HCT116 (cell line): ENCODE measurements at regions not wholly inside any gene's neighbourhood (a gene's known extent, or its start where the extent isn't known, plus 50 kb on each side); places are given as distances from the start of the nearest gene placed in this dataset.

Experiments
- ATAC-seq: fragments of 200-7000 bp; cut with Tn5 transposase; 2 replicates; pipeline ENCODE4 v1.9.1; 2020; ENCODE audit warnings: mild to moderate bottlenecking, moderate library complexity
- BruUV-seq: library from RNA; stranded (reverse); fragments of 400-500 nt; replicated peaks from 2 replicates; lab custom pipeline; 2021; lab: Mats Ljungman, UMichigan
- CTCF ChIA-PET: fragments of 300-600 bp; sonication (Branson Sonifier 250); formaldehyde crosslinking; loops from one replicate; lab custom pipeline; 2021; ENCODE audit warnings: antibody characterized with exemption; lab: Charles Lee
- POLR2A ChIA-PET: fragments of 300-600, 350-600 bp; sonication (Branson Sonifier 250); formaldehyde crosslinking; loops from one replicate; lab custom pipeline; 2021; ENCODE audit warnings: antibody characterized with exemption; lab: Charles Lee
- RAD21 ChIA-PET, 2 experiments: fragments of 300-600 bp; sonication (Branson Sonifier 250); formaldehyde crosslinking; loops; one replicate each; lab custom pipeline; 2023; ENCODE audit warnings: low total read pairs in 2 of 2; ENCODE audit not compliant: uncharacterized antibody in 2 of 2, unreplicated experiment in 2 of 2, low non-redundant PET in 1 of 2; lab: Charles Lee
- DNase-seq: peaks from one replicate; pipeline ENCODE4 v3.0.0-alpha.2; 2010; ENCODE audit warnings: low read depth, low spot score
- H2AFZ ChIP-seq: fragments of 200-600 bp; shearing (Covaris generic), sonication (generic); 2 replicates; pipeline ENCODE4 v1.6.1; 2017; ENCODE audit warnings: low read depth, mixed run types, mixed read lengths, antibody characterized with exemption, low read length; ENCODE audit not compliant: poor library complexity, severe bottlenecking
- H3K27ac ChIP-seq: 2 replicates; pipeline ENCODE4 v1.5.1; 2012; ENCODE audit warnings: low read depth, low read length
- H3K27me3 ChIP-seq: fragments of 200-600 bp; sonication (generic); 2 replicates; pipeline ENCODE4 v1.6.1; 2016; ENCODE audit warnings: mixed run types, low read length, mixed read lengths; ENCODE audit not compliant: insufficient read depth
- H3K36me3 ChIP-seq, 2 experiments: fragments of 200-500 bp in 1 of 2; fragments of 200-600 bp in 1 of 2; sonication (Bioruptor generic) in 1 of 2; sonication (generic) in 1 of 2; 2 replicates each; pipeline versions ENCODE4 v1.5.1 to v1.6.1; 2014 to 2016; ENCODE audit warnings: low read length in 2 of 2, inconsistent platforms in 1 of 2, mixed read lengths in 1 of 2, mixed run types in 1 of 2; ENCODE audit not compliant: insufficient read depth in 2 of 2, control insufficient read depth in 1 of 2
- H3K4me1 ChIP-seq, 2 experiments: fragments of 200-600 bp in 1 of 2; sonication (generic) in 1 of 2; 2 replicates each; pipeline versions ENCODE4 v1.5.1 to v1.6.1; 2012 to 2017; ENCODE audit warnings: low read length in 2 of 2, inconsistent platforms in 1 of 2, mild to moderate bottlenecking in 1 of 2, mixed read lengths in 1 of 2, mixed run types in 1 of 2, moderate library complexity in 1 of 2; ENCODE audit not compliant: insufficient read depth in 2 of 2, control insufficient read depth in 1 of 2
- H3K4me2 ChIP-seq: fragments of 200-600 bp; sonication (generic); 2 replicates; pipeline ENCODE4 v1.6.1; 2017; ENCODE audit warnings: mixed run types, low read length, mixed read lengths
- H3K4me3 ChIP-seq, 2 experiments: fragments of 200-600 bp in 1 of 2; sonication (generic) in 1 of 2; replicated peaks in 1 of 2; 2 replicates each; pipeline ENCODE4 v1.5.1; 2011 to 2016; ENCODE audit warnings: low read length in 2 of 2, control low read depth in 1 of 2, low read depth in 1 of 2, mild to moderate bottlenecking in 1 of 2, mixed read lengths in 1 of 2, mixed run types in 1 of 2
- H3K79me2 ChIP-seq: fragments of 200-600 bp; sonication (generic); 2 replicates; pipeline ENCODE4 v1.6.1; 2017; ENCODE audit warnings: mild to moderate bottlenecking, mixed run types, low read length, moderate library complexity, mixed read lengths; ENCODE audit not compliant: insufficient read depth
- H3K9ac ChIP-seq: fragments of 200-600 bp; sonication (generic); 2 replicates; pipeline ENCODE4 v1.6.1; 2016; ENCODE audit warnings: low read length, mixed read lengths
- H3K9me2 ChIP-seq: fragments of 200-600 bp; sonication (generic), shearing (Covaris generic); 2 replicates; pipeline ENCODE4 v1.6.1; 2017; ENCODE audit warnings: mixed run types, mild to moderate bottlenecking, moderate library complexity; ENCODE audit not compliant: insufficient read depth
- H3K9me3 ChIP-seq, 2 experiments: fragments of 200-500 bp in 1 of 2; fragments of 200-600 bp in 1 of 2; sonication (Bioruptor generic) in 1 of 2; sonication (generic) in 1 of 2; 2 replicates each; pipeline ENCODE4 v1.6.1; 2014 to 2017; ENCODE audit warnings: low read length in 2 of 2, mixed read lengths in 2 of 2, inconsistent platforms in 1 of 2, low read depth in 1 of 2, mild to moderate bottlenecking in 1 of 2, mixed run types in 1 of 2, moderate library complexity in 1 of 2; ENCODE audit not compliant: control insufficient read depth in 1 of 2, insufficient read depth in 1 of 2
- H4K20me1 ChIP-seq: fragments of 200-600 bp; sonication (generic), shearing (Covaris generic); 2 replicates; pipeline ENCODE4 v1.6.1; 2017; ENCODE audit warnings: mixed run types, mild to moderate bottlenecking, moderate library complexity; ENCODE audit not compliant: insufficient read depth
- CBX3 ChIP-seq: IDR thresholded peaks from 2 replicates; pipeline ENCODE4 v1.6.1; 2012; ENCODE audit warnings: low read depth
- CEBPB ChIP-seq: IDR thresholded peaks from 2 replicates; pipeline ENCODE4 v1.6.1; 2012; ENCODE audit warnings: low read depth
- EGR1 ChIP-seq: IDR thresholded peaks from 2 replicates; pipeline ENCODE4 v1.6.1; 2012; ENCODE audit warnings: low read depth
- ELF1 ChIP-seq: IDR thresholded peaks from 2 replicates; pipeline ENCODE4 v1.6.1; 2012; ENCODE audit warnings: low read depth, borderline replicate concordance
- EZH2 ChIP-seq: fragments of 200-600 bp; sonication (generic); IDR thresholded peaks from 2 replicates; pipeline ENCODE4 v1.6.1; 2017; ENCODE audit warnings: antibody characterized with exemption, mixed run types
- EZH2phosphoT487 ChIP-seq: fragments of 200-600 bp; IDR thresholded peaks from 2 replicates; pipeline ENCODE4 v1.6.1; 2018; ENCODE audit warnings: antibody characterized with exemption, borderline replicate concordance
- JUND ChIP-seq: IDR thresholded peaks from 2 replicates; pipeline ENCODE4 v1.6.1; 2012
- POLR2A ChIP-seq: IDR thresholded peaks from 2 replicates; pipeline ENCODE4 v1.7.0; 2011; ENCODE audit warnings: borderline replicate concordance; ENCODE audit not compliant: insufficient read depth, insufficient read length; ENCODE audit errors: extremely low read depth
- POLR2AphosphoS5 ChIP-seq: IDR thresholded peaks from 2 replicates; pipeline ENCODE4 v1.6.1; 2011; ENCODE audit warnings: mild to moderate bottlenecking, low read depth, low read length, moderate library complexity
- RAD21 ChIP-seq: IDR thresholded peaks from 2 replicates; pipeline ENCODE4 v1.6.1; 2012; ENCODE audit warnings: low read depth, mild to moderate bottlenecking
- SP1 ChIP-seq: IDR thresholded peaks from 2 replicates; pipeline ENCODE4 v1.6.1; 2012; ENCODE audit warnings: low read depth
- SRF ChIP-seq: IDR thresholded peaks from 2 replicates; pipeline ENCODE4 v1.6.1; 2012; ENCODE audit warnings: low read depth
- TCF7L2 ChIP-seq: IDR thresholded peaks from 2 replicates; pipeline ENCODE4 v1.7.0; 2011; ENCODE audit warnings: borderline replicate concordance, inconsistent platforms; ENCODE audit not compliant: insufficient read depth, insufficient read length; ENCODE audit errors: extremely low read depth
- YY1 ChIP-seq: IDR thresholded peaks from 2 replicates; pipeline ENCODE4 v1.6.1; 2011; ENCODE audit warnings: low read length, low read depth, moderate library complexity, mild to moderate bottlenecking; ENCODE audit not compliant: insufficient replicate concordance; ENCODE audit errors: extremely low read depth
- ZFX ChIP-seq: fragments of 450-650 bp; IDR thresholded peaks from 2 replicates; pipeline ENCODE4 v1.6.1; 2017
- ZNF274 ChIP-seq: fragments of 200-500 bp; sonication (Bioruptor generic); IDR thresholded peaks from 2 replicates; pipeline ENCODE4 v1.6.1; 2014; ENCODE audit warnings: mild to moderate bottlenecking, low read depth, low read length, inconsistent platforms
- intact Hi-C: fragments of 100-400 bp; cut with micrococcal nuclease; formaldehyde crosslinking; loops from 2 replicates; pipeline ENCODE4 v1.10.0; 2022
- TF ChIP-seq, protein P1 (sequence below): IDR thresholded peaks from 2 replicates; pipeline ENCODE4 v1.6.1; 2011; ENCODE audit warnings: mild to moderate bottlenecking, low read length, moderate library complexity; ENCODE audit not compliant: insufficient replicate concordance; ENCODE audit errors: extremely low read depth
- TF ChIP-seq, protein P2 (sequence below), 3 experiments: fragments of 200-600 bp in 1 of 3; sonication (generic) in 1 of 3; IDR thresholded peaks in 2 of 3; conservative IDR thresholded peaks in 1 of 3; 2 replicates each; pipeline ENCODE4 v1.5.1; 2012 to 2017; ENCODE audit warnings: low read depth in 2 of 3, low read length in 2 of 3, antibody characterized with exemption in 1 of 3, borderline replicate concordance in 1 of 3, control low read depth in 1 of 3, mild to moderate bottlenecking in 1 of 3, mixed read lengths in 1 of 3, mixed run types in 1 of 3, moderate library complexity in 1 of 3; ENCODE audit not compliant: insufficient read depth in 1 of 3
- TF ChIP-seq, protein P3 (sequence below): IDR thresholded peaks from 2 replicates; pipeline ENCODE4 v1.6.1; 2012; ENCODE audit warnings: low read depth
- TF ChIP-seq, protein P4 (sequence below): IDR thresholded peaks from 2 replicates; pipeline ENCODE4 v1.6.1; 2012

DNA sequence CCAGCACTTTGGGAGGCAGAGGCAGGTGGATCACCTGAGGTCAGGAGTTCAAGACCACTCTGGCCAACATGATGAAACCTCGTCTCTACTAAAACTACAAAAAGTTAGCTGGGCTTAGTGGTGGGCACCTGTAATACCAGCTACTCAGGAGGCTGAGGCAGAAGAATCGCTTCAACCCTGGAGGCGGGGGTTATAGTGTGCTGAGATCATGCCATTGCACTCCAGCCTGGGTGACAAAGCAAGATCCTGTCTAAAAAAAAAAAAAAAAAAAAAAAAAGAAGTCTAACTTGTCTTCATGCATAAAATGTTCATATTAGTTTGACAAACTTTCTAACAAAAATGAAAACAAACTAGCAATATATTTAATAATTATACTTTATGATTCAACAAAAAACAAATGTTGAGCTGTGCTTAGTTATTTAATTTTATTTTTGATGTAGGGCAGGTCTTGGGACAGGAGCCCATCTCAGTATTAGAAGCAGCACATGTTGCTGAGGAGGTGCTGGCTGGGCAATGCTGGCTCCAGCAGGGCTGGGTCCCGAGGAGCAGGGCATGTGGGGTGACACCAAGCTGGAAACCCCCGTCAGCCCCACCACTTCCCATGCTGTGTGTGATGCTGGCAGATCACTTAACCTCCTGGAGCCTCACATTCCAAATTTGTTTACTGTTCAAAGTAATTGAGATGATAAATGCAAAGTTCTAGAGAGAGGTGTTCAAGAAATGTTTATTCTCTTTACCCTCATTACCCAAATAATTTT lies 335.3 kb upstream of the KLF6 start:
- no peak overlapping the region for H3K4me3 ChIP-seq
- H3K36me3 ChIP-seq, result no peaks in the 10 kb centered on the region
- ATAC-seq (no peak), DNase-seq (no peak)
- H3K79me2 ChIP-seq, result no peaks in the 10 kb centered on the region
- H3K9ac ChIP-seq, result no peak overlapping the region
- H3K9me3 ChIP-seq, result no peaks in the 10 kb centered on the region
- H3K4me1 ChIP-seq, result no peaks in the 10 kb centered on the region
- no peak overlapping the region for H2AFZ ChIP-seq
- H3K4me2 ChIP-seq, result no peak overlapping the region
- BruUV-seq, result no TSS peak
- H3K9me2 ChIP-seq, result no peaks in the 10 kb centered on the region
- CTCF ChIA-PET, result no interaction called here
- intact Hi-C loops, result no loop called here
- POLR2A ChIA-PET, result interaction anchor here (0.7 kb wide), 1 partner anchor 335 kb away, joined by 3 read pairs; no protein-coding TSS in a partner anchor
- TF ChIP-seq SP1 (no peak), POLR2A (no peak), ZFX (no peak), POLR2AphosphoS5 (no peak), EZH2 (no peak), SRF (no peak), EZH2phosphoT487 (no peak), CEBPB (no peak), YY1 (no peak), CBX3 (no peak), ZNF274 (no peak), RAD21 (no peak), EGR1 (no peak), JUND (no peak), TCF7L2 (no peak), ELF1 (no peak)
- TF ChIP-seq, protein P1, sequence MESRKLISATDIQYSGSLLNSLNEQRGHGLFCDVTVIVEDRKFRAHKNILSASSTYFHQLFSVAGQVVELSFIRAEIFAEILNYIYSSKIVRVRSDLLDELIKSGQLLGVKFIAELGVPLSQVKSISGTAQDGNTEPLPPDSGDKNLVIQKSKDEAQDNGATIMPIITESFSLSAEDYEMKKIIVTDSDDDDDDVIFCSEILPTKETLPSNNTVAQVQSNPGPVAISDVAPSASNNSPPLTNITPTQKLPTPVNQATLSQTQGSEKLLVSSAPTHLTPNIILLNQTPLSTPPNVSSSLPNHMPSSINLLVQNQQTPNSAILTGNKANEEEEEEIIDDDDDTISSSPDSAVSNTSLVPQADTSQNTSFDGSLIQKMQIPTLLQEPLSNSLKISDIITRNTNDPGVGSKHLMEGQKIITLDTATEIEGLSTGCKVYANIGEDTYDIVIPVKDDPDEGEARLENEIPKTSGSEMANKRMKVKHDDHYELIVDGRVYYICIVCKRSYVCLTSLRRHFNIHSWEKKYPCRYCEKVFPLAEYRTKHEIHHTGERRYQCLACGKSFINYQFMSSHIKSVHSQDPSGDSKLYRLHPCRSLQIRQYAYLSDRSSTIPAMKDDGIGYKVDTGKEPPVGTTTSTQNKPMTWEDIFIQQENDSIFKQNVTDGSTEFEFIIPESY, result no peak
- TF ChIP-seq, protein P2, sequence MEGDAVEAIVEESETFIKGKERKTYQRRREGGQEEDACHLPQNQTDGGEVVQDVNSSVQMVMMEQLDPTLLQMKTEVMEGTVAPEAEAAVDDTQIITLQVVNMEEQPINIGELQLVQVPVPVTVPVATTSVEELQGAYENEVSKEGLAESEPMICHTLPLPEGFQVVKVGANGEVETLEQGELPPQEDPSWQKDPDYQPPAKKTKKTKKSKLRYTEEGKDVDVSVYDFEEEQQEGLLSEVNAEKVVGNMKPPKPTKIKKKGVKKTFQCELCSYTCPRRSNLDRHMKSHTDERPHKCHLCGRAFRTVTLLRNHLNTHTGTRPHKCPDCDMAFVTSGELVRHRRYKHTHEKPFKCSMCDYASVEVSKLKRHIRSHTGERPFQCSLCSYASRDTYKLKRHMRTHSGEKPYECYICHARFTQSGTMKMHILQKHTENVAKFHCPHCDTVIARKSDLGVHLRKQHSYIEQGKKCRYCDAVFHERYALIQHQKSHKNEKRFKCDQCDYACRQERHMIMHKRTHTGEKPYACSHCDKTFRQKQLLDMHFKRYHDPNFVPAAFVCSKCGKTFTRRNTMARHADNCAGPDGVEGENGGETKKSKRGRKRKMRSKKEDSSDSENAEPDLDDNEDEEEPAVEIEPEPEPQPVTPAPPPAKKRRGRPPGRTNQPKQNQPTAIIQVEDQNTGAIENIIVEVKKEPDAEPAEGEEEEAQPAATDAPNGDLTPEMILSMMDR (IDR thresholded peaks at IDR 0.05 in 2 of 3, conservative IDR thresholded peaks at IDR 0.05 in 1 of 3; ENCODE audit: borderline replicate concordance in 1 of 3, insufficient read depth in 1 of 3, low read depth in 2 of 3, low read length in 2 of 3), result no peak
- TF ChIP-seq, protein P3, sequence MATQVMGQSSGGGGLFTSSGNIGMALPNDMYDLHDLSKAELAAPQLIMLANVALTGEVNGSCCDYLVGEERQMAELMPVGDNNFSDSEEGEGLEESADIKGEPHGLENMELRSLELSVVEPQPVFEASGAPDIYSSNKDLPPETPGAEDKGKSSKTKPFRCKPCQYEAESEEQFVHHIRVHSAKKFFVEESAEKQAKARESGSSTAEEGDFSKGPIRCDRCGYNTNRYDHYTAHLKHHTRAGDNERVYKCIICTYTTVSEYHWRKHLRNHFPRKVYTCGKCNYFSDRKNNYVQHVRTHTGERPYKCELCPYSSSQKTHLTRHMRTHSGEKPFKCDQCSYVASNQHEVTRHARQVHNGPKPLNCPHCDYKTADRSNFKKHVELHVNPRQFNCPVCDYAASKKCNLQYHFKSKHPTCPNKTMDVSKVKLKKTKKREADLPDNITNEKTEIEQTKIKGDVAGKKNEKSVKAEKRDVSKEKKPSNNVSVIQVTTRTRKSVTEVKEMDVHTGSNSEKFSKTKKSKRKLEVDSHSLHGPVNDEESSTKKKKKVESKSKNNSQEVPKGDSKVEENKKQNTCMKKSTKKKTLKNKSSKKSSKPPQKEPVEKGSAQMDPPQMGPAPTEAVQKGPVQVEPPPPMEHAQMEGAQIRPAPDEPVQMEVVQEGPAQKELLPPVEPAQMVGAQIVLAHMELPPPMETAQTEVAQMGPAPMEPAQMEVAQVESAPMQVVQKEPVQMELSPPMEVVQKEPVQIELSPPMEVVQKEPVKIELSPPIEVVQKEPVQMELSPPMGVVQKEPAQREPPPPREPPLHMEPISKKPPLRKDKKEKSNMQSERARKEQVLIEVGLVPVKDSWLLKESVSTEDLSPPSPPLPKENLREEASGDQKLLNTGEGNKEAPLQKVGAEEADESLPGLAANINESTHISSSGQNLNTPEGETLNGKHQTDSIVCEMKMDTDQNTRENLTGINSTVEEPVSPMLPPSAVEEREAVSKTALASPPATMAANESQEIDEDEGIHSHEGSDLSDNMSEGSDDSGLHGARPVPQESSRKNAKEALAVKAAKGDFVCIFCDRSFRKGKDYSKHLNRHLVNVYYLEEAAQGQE, result no peak
- TF ChIP-seq, protein P4, sequence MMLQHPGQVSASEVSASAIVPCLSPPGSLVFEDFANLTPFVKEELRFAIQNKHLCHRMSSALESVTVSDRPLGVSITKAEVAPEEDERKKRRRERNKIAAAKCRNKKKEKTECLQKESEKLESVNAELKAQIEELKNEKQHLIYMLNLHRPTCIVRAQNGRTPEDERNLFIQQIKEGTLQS, result no peak
- TF ChIP-seq, all 23 proteins: peak for 0
- RAD21 ChIA-PET, result no interaction called here
- H3K27me3 ChIP-seq, result no peaks in the 10 kb centered on the region
- no peak overlapping the region for H3K27ac ChIP-seq
- H4K20me1 ChIP-seq, result no peaks in the 10 kb centered on the region
